Hypothalamus (tissue), 51 donors: ENCODE measurements at regions not wholly inside any gene's neighbourhood (a gene's known extent, or its start where the extent isn't known, plus 50 kb on each side); places are given as distances from the start of the nearest gene placed in this dataset.

Source experiments
- DNase-seq, 51 donors: peaks; one replicate each; lab custom pipeline; 2025; lab: John Stamatoyannopoulos, UW

GRCh38 chrX:80098038-80098437, 83.5 kb downstream of the TBX22 start:
- DNase-seq: no peak

- no peak for DNase-seq
Measured at GRCh38 chrX:80120335-80120734, 105.8 kb downstream of the TBX22 start.

GRCh38 chrX:80138938-80139337, 124.4 kb downstream of the TBX22 start:
- DNase-seq: no peak

GRCh38 chrX:80139564-80139963, 125.0 kb downstream of the TBX22 start:
- DNase-seq: no peak

- DNase-seq: no peak
Measured at GRCh38 chrX:80170581-80170980, 156.0 kb downstream of the TBX22 start.

GRCh38 chrX:80173261-80173660, 158.7 kb downstream of the TBX22 start:
- no peak for DNase-seq

GRCh38 chrX:80174925-80175574, 160.5 kb downstream of the TBX22 start:
- DNase-seq: no peak

GRCh38 chrX:80181079-80181478, 166.5 kb downstream of the TBX22 start:
- no peak for DNase-seq

- DNase-seq: no peak
Measured at GRCh38 chrX:80184854-80185253, 170.3 kb downstream of the TBX22 start.

- DNase-seq: no peak
Measured at GRCh38 chrX:80206647-80207046, 192.1 kb downstream of the TBX22 start.

GRCh38 chrX:80207327-80207726, 192.8 kb downstream of the TBX22 start:
- no peak for DNase-seq

GRCh38 chrX:80216086-80216485, 201.5 kb downstream of the TBX22 start:
- DNase-seq: no peak

- no peak for DNase-seq
Measured at GRCh38 chrX:80223982-80224579, 196.2 kb upstream of the TENT5D start.

GRCh38 chrX:80229626-80230025, 190.6 kb upstream of the TENT5D start:
- DNase-seq: no peak

- no peak for DNase-seq
Measured at GRCh38 chrX:80237072-80237471, 183.2 kb upstream of the TENT5D start.

- no peak for DNase-seq
Measured at GRCh38 chrX:80246271-80246670, 174.0 kb upstream of the TENT5D start.

- no peak for DNase-seq
Measured at GRCh38 chrX:80266287-80266686, 154.0 kb upstream of the TENT5D start.

- DNase-seq: no peak
Measured at GRCh38 chrX:80266979-80267378, 153.3 kb upstream of the TENT5D start.

- DNase-seq: no peak
Measured at GRCh38 chrX:80267790-80268189, 152.5 kb upstream of the TENT5D start.

GRCh38 chrX:80282535-80282934, 137.7 kb upstream of the TENT5D start:
- no peak for DNase-seq

- no peak for DNase-seq
Measured at GRCh38 chrX:80285131-80285773, 135.0 kb upstream of the TENT5D start.

GRCh38 chrX:80290834-80291233, 129.4 kb upstream of the TENT5D start:
- no peak for DNase-seq
